Esophagus mucosa (tissue), 1 donor: ENCODE measurements at regions not wholly inside any gene's neighbourhood (a gene's known extent, or its start where the extent isn't known, plus 50 kb on each side); places are given as distances from the start of the nearest gene placed in this dataset.
"Not testable (repeated sequence)": the region's sequence is repeated elsewhere in the genome, so short reads cannot be mapped to it uniquely, and the experiment has no call there.

ENCODE experiments used
- ATAC-seq: fragments of 200-7000 bp; cut with Tn5 transposase; one replicate; pipeline ENCODE4 v1.9.1; 2020
- donor health status: DM: yes; HTN: yes; CAD: no.

- no peak for ATAC-seq
Observed at GRCh38 chr2:237218756-237219155, 133.1 kb downstream of the COPS8 start.

DNA sequence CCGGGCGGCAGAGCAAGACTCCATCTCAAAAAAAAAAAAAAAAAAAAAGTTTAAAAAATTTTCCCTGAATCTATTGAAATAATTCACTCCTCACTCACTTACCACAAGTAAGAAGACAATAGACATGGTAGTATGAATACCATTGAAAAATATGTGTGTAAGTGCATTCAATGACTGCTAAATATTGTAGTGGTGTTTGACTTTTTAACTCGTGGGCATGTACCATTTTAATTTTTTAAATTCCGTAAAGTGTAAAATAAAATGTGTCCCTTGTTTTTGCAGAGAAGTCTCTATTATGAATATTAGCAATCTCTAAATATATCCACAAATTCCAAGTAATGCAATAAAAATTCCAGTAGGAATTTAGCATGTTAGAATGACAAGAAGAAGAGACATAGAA lies 134.1 kb downstream of the COPS8 start:
- no peak for ATAC-seq

DNA sequence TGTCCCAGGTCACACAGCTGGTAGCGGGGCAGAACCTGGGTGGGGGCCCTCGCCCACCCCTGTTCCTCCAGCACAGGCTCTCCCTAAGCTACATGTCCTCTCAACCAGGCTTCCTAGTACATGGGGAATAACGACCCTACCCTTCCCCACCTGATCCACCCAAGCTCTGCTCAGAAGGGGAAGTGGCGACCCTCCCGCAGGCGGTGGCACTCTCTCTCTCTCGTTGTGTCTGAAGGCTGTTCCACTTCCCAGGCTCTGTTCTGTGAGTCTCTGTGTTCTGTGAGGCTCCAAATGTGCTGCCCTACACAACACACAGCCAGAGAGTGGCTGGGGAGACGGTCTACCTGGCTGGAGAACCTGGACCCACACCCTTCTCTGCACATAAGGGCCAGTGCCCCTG lies 135.8 kb downstream of the COPS8 start:
- no peak for ATAC-seq

GRCh38 chr2:237222178-237222577 lies 136.5 kb downstream of the COPS8 start:
- no peak for ATAC-seq

DNA sequence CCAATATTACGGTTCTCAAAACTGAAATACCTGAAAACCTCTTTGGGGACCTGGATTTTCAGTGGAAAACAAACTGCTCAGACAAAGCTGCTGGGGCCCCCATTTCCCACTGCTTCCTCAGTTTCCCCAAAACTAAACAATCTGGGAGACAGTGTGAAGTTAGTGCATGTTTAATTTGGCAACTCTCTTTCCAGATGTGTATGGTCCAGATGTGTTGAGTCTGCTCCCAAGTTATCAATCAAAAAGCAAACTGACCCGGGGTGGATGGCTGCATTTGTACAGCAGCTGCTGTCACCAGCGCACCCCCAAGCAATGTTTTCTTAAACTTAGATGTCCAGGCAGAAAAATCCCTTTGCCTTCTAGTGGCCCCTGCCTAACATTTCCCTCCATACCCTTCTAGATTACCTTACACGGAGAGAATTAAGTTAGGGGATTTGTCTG lies 136.9 kb downstream of the COPS8 start:
- ATAC-seq, result no peak

GRCh38 chr2:237223201-237223861 lies 137.6 kb downstream of the COPS8 start:
- no peak for ATAC-seq

GRCh38 chr2:237227190-237227589 lies 141.5 kb downstream of the COPS8 start:
- no peak for ATAC-seq

DNA sequence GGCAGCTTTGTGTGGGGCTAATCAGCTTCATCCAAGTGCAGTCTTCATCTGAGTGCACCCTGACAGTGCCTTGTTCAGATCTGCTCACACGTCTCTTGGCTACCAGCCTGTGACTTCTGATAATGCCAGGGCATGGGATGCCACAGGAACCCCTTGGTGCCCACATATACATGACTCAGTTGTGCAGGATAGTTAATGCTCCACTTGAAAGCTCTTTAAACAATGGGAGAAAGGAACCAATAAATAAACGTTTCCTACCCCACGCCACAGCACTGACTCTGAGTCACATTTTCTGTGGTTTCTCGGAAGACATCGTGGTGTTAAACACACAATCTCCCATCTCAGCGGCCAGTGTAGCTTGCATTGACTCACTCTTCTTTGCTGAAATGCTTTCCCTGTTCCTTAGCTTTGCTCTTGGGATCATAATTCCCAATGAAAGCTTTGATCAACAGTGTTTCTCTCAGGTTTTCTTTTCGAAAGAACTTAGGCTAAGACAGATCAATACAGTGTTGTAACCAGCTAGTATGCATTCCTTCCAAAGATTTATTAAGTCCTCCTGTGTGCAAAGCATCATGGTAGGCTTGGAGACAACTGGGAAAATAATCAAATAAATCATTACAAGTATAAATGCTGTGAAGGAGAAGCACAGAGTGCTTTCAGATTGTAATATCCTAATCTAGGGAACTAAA lies 142.0 kb downstream of the COPS8 start:
- no peak for ATAC-seq

DNA sequence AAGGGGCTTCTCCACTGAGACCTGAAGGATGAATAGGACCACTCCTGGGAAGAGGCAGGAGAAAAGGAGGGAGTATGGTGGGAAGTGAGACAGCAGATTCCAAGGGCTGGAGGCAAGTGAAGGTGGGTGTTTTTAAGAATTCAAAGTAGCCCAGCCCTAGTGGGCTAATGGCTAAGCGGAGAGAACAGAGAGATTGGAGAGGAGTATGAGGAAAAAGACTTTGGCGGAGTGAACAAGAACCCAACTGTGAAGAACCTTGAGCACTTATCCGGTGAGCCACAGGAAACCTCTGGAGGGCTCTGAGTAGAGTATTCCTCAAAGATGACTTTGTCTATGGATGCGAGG lies 142.6 kb downstream of the COPS8 start:
- no peak for ATAC-seq

- ATAC-seq, result no peak
Observed at GRCh38 chr2:237229905-237230304, 144.2 kb downstream of the COPS8 start.

DNA sequence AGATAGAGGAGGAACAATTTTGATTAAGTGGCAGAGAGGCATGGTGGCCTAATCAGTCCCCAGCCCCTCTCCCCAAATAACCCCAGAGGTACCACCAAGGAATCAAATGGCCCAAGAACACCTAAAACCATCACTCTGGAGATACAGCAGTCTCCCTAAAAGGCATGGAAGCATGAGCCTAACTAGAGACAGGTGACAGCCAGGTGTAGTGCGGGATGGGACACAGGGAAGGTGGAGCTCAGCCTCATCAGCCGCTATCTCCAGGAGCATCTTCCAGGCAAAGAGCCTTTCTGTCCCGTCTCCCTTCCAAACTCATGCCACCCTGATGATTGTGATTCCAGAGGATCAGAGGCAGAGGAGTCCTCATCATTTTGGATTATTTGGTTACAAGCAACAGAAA lies 144.7 kb downstream of the COPS8 start:
- no peak for ATAC-seq

DNA sequence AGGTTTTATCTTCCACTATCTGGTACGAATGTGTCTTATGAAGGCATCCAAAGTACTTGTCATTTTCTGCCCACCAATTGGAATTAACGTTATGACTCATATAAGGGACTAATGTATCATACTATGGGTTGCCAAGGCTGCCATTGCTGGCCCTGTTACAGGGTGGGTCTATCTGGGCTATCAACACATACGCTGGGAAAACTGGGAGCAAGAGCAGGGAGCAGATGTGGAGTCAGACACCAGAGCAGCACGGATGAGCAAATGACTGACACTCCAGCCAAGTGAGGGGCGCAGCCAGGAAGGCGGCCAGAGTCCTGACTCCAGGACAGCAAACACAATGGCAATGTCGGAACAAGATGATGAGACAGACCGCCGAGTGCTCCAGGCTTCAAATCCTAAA lies 145.9 kb downstream of the COPS8 start:
- ATAC-seq, result no peak

- no peak for ATAC-seq
Observed at GRCh38 chr2:237232166-237232565, 146.5 kb downstream of the COPS8 start.

- no peak for ATAC-seq
Observed at GRCh38 chr2:237234268-237234667, 148.6 kb downstream of the COPS8 start.

- ATAC-seq, result no peak
Observed at GRCh38 chr2:237235383-237236095, 149.8 kb downstream of the COPS8 start.

DNA sequence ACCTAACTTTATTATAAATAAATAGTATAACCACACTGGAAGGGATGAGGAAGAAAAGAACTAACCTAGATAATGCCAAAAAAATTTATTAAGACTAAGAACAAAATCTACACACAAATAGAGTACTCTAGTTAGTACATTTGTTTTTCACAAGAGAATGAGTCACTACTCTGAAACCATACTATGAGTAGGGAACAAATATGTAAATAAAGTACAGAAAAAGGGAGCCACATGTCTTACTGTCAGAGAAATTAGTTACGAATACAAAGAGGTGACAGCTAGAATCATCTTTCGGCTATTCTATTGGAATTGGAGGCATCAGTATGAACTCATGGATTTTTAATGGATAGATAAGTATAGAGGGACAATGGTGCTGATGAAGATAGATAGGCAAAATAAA lies 150.5 kb downstream of the COPS8 start:
- no peak for ATAC-seq

- ATAC-seq, result no peak
Observed at GRCh38 chr2:237238249-237238648, 152.6 kb downstream of the COPS8 start.

DNA sequence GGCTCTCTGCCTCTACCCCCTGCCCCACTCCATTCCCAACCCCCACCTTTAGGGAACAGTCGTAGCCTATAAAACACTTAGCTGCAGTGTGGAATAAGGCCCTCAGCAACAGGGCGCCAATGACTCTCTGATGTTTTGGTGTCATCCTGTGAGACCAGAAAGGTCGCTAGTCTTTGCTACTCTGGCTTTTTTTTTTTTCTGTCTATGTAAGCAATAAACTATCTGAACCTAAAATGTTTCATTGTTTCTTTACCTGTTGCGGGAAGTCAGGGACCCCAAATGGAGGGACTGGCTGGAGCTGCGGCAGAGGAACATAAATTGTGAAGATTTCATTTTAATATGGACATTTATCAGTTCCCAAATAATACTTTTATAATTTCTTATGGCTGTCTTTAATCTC lies 154.6 kb downstream of the COPS8 start:
- no peak for ATAC-seq

DNA sequence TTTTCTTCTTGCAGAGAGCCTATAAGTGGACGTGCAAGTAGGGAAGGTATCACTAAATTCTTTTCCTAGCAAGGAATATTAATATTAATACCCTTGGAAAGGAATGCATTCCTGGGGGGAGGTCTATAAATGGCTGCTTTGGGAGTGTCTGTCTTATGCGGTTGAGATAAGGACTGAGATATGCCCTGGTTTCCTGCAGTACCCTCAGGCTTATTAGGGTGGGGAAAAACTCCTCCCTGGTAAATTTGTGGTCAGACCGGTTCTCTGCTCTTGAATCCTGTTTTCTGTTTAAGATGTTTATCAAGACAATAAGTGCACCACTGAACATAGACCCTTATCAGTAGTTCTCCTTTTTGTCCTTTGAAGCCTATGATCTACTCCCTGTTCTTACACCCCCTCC lies 155.2 kb downstream of the COPS8 start:
- not testable (repeated sequence) for ATAC-seq

- no peak for ATAC-seq
Observed at GRCh38 chr2:237242091-237242536, 156.4 kb downstream of the COPS8 start.

DNA sequence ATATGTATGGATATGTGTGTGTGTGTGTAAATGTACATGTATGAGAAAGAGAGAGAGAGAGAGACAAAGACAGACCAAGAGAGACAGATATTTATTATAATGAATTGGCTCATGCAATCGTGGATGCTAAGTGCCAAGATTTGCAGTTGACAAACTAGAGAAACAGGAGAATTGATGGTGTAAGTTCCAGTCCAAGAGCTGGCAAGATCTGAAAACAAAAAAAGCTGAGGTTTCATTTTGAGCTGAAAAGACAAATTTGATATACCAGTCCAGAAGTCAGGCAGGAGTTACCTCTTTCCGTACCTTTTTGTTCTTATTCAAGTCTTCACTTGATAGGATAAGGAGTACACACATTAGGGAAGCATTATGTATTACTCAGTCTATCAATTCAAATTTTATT lies 157.8 kb downstream of the COPS8 start:
- no peak for ATAC-seq

GRCh38 chr2:237244178-237244577 lies 158.5 kb downstream of the COPS8 start:
- ATAC-seq, result no peak

DNA sequence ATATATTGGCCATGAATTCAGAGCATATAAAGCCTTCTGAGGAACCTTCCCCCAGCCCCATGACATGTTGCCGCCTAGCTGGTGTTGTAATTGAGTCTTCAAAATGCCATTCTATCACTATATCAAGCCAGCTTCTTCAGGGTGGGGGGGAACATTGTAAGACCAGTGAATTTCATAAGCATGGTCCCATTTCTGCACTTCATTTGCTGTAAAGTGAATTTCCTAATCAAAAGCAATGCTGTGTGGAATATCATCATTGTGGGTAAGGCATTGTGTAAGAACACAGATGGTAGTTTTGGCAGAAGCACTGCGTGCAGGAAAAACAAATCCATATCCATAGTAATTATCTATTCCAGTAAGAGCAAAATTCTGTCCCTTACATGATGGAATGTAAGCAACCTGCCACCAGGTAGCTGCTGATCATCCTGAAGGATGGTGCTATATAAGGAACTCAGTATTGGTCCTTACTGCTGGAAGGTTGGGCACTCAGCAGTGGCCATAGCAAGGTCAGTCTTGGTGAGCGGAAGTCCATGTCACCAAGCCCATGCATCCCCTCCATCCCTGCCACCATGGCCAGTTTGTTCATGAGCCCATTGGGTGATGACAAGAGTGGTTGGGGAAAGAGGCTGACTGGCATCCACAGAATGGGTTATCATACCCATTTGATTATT lies 159.4 kb downstream of the COPS8 start:
- ATAC-seq, result no peak
